Fibroblast of mammary gland (primary cell): ENCODE measurements at regions not wholly inside any gene's neighbourhood (a gene's known extent, or its start where the extent isn't known, plus 50 kb on each side); places are given as distances from the start of the nearest gene placed in this dataset.
A peak's percentile ranks its signal among the peaks of the same experiment; 100 is the strongest.

ENCODE experiments used
- DNase-seq: peaks from one replicate; pipeline ENCODE4 v3.0.0-alpha.2; 2010; ENCODE audit warnings: low read depth
- H3K4me3 ChIP-seq: 2 replicates; pipeline ENCODE4 v1.5.1; 2011; ENCODE audit warnings: low read depth, mild to moderate bottlenecking, low read length, moderate library complexity; ENCODE audit not compliant: control insufficient read depth
- CTCF ChIP-seq: conservative IDR thresholded peaks from 2 replicates; pipeline ENCODE4 v1.5.1; 2011; ENCODE audit warnings: low read depth, low read length, inconsistent platforms; ENCODE audit not compliant: control insufficient read depth, insufficient read depth

- no peak for TF ChIP-seq CTCF
These were observed 605.4 kb upstream of the CLINT1 start for GRCh38 chr5:158464383-158464782.

GRCh38 chr5:158463938-158464337, 605.0 kb upstream of the CLINT1 start:
- no peak for TF ChIP-seq CTCF
- no peak overlapping the region for H3K4me3 ChIP-seq
- peak; percentile 89 for DNase-seq

More at GRCh38 chr5:158464383-158464782, 605.4 kb upstream of the CLINT1 start:
- no peak for DNase-seq
- H3K4me3 ChIP-seq: no peak overlapping the region

GRCh38 chr5:158463188-158463587, 604.2 kb upstream of the CLINT1 start:
- peak; percentile 78 for DNase-seq
- no peak for TF ChIP-seq CTCF
- no peak overlapping the region for H3K4me3 ChIP-seq

- DNase-seq: no peak
- TF ChIP-seq CTCF: no peak
- H3K4me3 ChIP-seq: no peak overlapping the region
These were observed 603.6 kb upstream of the CLINT1 start for GRCh38 chr5:158462349-158463114.

- no peak for TF ChIP-seq CTCF
- DNase-seq: no peak
- no peak overlapping the region for H3K4me3 ChIP-seq
These were observed 602.4 kb upstream of the CLINT1 start for GRCh38 chr5:158461240-158461854.

GRCh38 chr5:158458086-158458485, 599.1 kb upstream of the CLINT1 start:
- no peak overlapping the region for H3K4me3 ChIP-seq
- DNase-seq: no peak
- TF ChIP-seq CTCF: no peak
